Neural cell (in vitro differentiated cells): ENCODE measurements at regions not wholly inside any gene's neighbourhood (a gene's known extent, or its start where the extent isn't known, plus 50 kb on each side); places are given as distances from the start of the nearest gene placed in this dataset.
A peak's percentile ranks its signal among the peaks of the same experiment; 100 is the strongest.

Experiments used
- H2AFZ ChIP-seq: fragments of 200-600, 300-800 bp; sonication (generic), shearing (Covaris generic); 2 replicates; pipeline ENCODE4 v1.6.0; 2014; ENCODE audit warnings: low read depth, mild to moderate bottlenecking, antibody characterized with exemption, low read length, moderate library complexity
- H3F3A ChIP-seq: fragments of 200-600 bp; shearing (Covaris generic); 2 replicates; pipeline ENCODE4 v1.6.1; 2016; ENCODE audit warnings: mild to moderate bottlenecking, moderate library complexity, mixed read lengths, antibody characterized with exemption, low read length; ENCODE audit not compliant: insufficient read depth, poor library complexity, severe bottlenecking
- H3K27ac ChIP-seq: fragments of 200-600, 300-800 bp; sonication (generic), shearing (Covaris generic); 2 replicates; pipeline ENCODE4 v1.5.1; 2014; ENCODE audit warnings: mild to moderate bottlenecking, low read length, moderate library complexity
- H3K27me3 ChIP-seq: fragments of 300-800, 200-600 bp; sonication (generic), shearing (Covaris generic); 2 replicates; pipeline ENCODE4 v1.6.0; 2014; ENCODE audit warnings: mild to moderate bottlenecking, low read depth, low read length, moderate library complexity; ENCODE audit not compliant: insufficient read depth
- H3K36me3 ChIP-seq: fragments of 300-800, 200-600 bp; sonication (generic), shearing (Covaris generic); 2 replicates; pipeline ENCODE4 v1.5.1; 2014; ENCODE audit warnings: mild to moderate bottlenecking, antibody characterized with exemption, low read length, moderate library complexity; ENCODE audit not compliant: insufficient read depth
- H3K4me2 ChIP-seq: fragments of 300-800, 200-600 bp; sonication (generic), shearing (Covaris generic); 2 replicates; pipeline ENCODE4 v1.6.0; 2014; ENCODE audit warnings: mild to moderate bottlenecking, low read length
- H3K4me3 ChIP-seq: fragments of 300-800, 200-600 bp; sonication (generic), shearing (Covaris generic); 2 replicates; pipeline ENCODE4 v1.5.1; 2014; ENCODE audit warnings: mild to moderate bottlenecking, low read length, moderate library complexity
- H3K79me2 ChIP-seq: fragments of 200-600 bp; shearing (Covaris generic); replicated peaks from 2 replicates; pipeline ENCODE4 v1.6.0; 2014; ENCODE audit warnings: mild to moderate bottlenecking, low read length, moderate library complexity; ENCODE audit not compliant: insufficient read depth
- H3K9ac ChIP-seq: fragments of 300-800, 200-600 bp; sonication (generic), shearing (Covaris generic); 2 replicates; pipeline ENCODE4 v1.6.1; 2016; ENCODE audit warnings: mild to moderate bottlenecking, low read length, mixed read lengths
- H3K9me2 ChIP-seq: fragments of 200-600 bp; shearing (Covaris generic); 2 replicates; pipeline ENCODE4 v1.6.1; 2016; ENCODE audit warnings: mild to moderate bottlenecking, low read length, mixed read lengths; ENCODE audit not compliant: insufficient read depth
- H3K9me3 ChIP-seq: fragments of 200-600, 300-800 bp; sonication (generic), shearing (Covaris generic); 2 replicates; pipeline ENCODE4 v1.6.1; 2016; ENCODE audit warnings: mild to moderate bottlenecking, mixed run types, low read length, moderate library complexity, mixed read lengths
- H4K20me1 ChIP-seq: fragments of 200-600 bp; shearing (Covaris generic); 2 replicates; pipeline ENCODE4 v1.6.1; 2016; ENCODE audit warnings: mild to moderate bottlenecking, mixed run types; ENCODE audit not compliant: insufficient read depth
- EP300 ChIP-seq: fragments of 450-650 bp; conservative IDR thresholded peaks from 2 replicates; pipeline ENCODE4 v1.6.1; 2014; ENCODE audit warnings: antibody characterized with exemption, mild to moderate bottlenecking, moderate library complexity; ENCODE audit not compliant: poor library complexity, severe bottlenecking
- EZH2 ChIP-seq: fragments of 200-600, 300-800 bp; shearing (Covaris generic), sonication (generic); IDR thresholded peaks from 2 replicates; pipeline ENCODE4 v1.6.1; 2014; ENCODE audit warnings: antibody characterized with exemption, low read length, borderline replicate concordance, mild to moderate bottlenecking; ENCODE audit not compliant: insufficient read depth, poor library complexity, severe bottlenecking
- POLR2AphosphoS5 ChIP-seq: IDR thresholded peaks from 2 replicates; pipeline ENCODE4 v1.6.1; 2012
- RAD21 ChIP-seq: fragments of 450-650 bp; conservative IDR thresholded peaks from 2 replicates; pipeline ENCODE4 v1.6.1; 2014; ENCODE audit warnings: antibody characterized with exemption, mild to moderate bottlenecking, moderate library complexity
- SMC3 ChIP-seq: fragments of 450-650 bp; conservative IDR thresholded peaks from 2 replicates; pipeline ENCODE4 v1.6.1; 2014; ENCODE audit warnings: antibody characterized with exemption, mild to moderate bottlenecking, moderate library complexity; ENCODE audit not compliant: poor library complexity
- TAF1 ChIP-seq: IDR thresholded peaks from 2 replicates; pipeline ENCODE4 v1.6.1; 2012; ENCODE audit warnings: low read depth
- TF ChIP-seq, protein P1 (sequence below): fragments of 450-650 bp; IDR thresholded peaks from 2 replicates; pipeline ENCODE4 v1.5.1; 2014; ENCODE audit warnings: antibody characterized with exemption, mild to moderate bottlenecking, moderate library complexity; ENCODE audit not compliant: poor library complexity, severe bottlenecking
- TF ChIP-seq, protein P2 (sequence below): IDR thresholded peaks from 2 replicates; pipeline ENCODE4 v1.6.1; 2012; ENCODE audit warnings: borderline replicate concordance

DNA sequence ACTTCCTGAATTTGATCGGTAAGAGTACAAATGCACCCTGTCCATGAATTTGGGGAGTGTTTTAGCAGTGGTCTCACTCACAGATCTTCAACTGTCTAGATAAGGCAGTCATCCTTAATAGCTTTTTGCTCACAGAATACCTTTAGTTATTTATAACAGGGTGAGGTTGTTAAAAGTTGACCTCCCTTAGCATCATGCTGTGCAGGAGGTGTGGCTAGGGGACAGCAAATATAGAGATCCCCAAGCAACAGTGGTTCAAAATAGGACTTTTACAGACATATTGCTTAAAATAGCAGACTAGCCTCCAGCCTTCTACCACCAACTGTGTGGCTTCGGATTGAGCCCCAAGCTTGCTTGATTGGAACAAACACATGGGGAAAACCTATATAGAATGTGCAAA, 724.4 kb downstream of the TLE1 start:
- H3K79me2 ChIP-seq = no peaks in the 10 kb centered on the region
- peak overlapping the region; percentile 30 for H3K4me3 ChIP-seq
- peak overlapping the region; percentile 33 for H3K4me2 ChIP-seq
- no peaks in the 10 kb centered on the region for H3K9me2 ChIP-seq
- no peaks in the 10 kb centered on the region for H3K27me3 ChIP-seq
- H3F3A ChIP-seq = no peaks in the 10 kb centered on the region
- H2AFZ ChIP-seq = no peak overlapping the region
- H3K9me3 ChIP-seq = no peaks in the 10 kb centered on the region
- TF ChIP-seq EP300 (no peak), EZH2 (no peak), RAD21 (no peak)
- no peaks in the 10 kb centered on the region for H4K20me1 ChIP-seq
- peak overlapping the region; percentile 54 for H3K27ac ChIP-seq
- H3K9ac ChIP-seq = no peak overlapping the region
- no peaks in the 10 kb centered on the region for H3K36me3 ChIP-seq

DNA sequence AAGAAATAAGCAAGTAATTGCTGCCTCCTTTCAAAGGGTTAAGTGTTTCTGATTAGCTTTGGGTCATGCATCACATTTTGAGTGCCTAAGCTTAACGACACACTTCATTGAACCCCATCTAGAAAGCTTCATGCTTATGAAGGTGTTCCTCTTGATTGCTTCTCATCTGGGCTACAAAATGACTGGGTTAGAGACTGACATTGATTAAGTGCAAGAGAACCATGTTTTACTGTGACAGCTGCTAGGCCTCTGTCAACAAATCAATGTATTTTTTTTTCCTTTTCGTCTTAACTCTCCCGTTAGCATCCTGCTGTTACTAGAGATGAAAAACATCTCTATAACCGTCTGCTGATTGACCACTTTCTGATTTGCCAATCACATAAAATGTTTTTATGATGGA, 725.0 kb downstream of the TLE1 start:
- Histone ChIP-seq H3K9me2 (no peaks in the 10 kb centered on the region), H3K27me3 (no peaks in the 10 kb centered on the region), H3K4me3 (peak overlapping the region; percentile 30), H3F3A (no peaks in the 10 kb centered on the region), H3K4me2 (peak overlapping the region; percentile 33), H3K9me3 (no peaks in the 10 kb centered on the region), H2AFZ (no peak overlapping the region), H4K20me1 (no peaks in the 10 kb centered on the region), H3K79me2 (no peaks in the 10 kb centered on the region), H3K9ac (no peak overlapping the region), H3K36me3 (no peaks in the 10 kb centered on the region), H3K27ac (peak overlapping the region; percentile 54)
- TF ChIP-seq EZH2 (no peak), TAF1 (no peak), EP300 (peak; percentile 97), SMC3 (peak; percentile 26), RAD21 (peak; percentile 30), POLR2AphosphoS5 (peak; percentile 93)
- TF ChIP-seq, protein P1, sequence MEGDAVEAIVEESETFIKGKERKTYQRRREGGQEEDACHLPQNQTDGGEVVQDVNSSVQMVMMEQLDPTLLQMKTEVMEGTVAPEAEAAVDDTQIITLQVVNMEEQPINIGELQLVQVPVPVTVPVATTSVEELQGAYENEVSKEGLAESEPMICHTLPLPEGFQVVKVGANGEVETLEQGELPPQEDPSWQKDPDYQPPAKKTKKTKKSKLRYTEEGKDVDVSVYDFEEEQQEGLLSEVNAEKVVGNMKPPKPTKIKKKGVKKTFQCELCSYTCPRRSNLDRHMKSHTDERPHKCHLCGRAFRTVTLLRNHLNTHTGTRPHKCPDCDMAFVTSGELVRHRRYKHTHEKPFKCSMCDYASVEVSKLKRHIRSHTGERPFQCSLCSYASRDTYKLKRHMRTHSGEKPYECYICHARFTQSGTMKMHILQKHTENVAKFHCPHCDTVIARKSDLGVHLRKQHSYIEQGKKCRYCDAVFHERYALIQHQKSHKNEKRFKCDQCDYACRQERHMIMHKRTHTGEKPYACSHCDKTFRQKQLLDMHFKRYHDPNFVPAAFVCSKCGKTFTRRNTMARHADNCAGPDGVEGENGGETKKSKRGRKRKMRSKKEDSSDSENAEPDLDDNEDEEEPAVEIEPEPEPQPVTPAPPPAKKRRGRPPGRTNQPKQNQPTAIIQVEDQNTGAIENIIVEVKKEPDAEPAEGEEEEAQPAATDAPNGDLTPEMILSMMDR = no peak

DNA sequence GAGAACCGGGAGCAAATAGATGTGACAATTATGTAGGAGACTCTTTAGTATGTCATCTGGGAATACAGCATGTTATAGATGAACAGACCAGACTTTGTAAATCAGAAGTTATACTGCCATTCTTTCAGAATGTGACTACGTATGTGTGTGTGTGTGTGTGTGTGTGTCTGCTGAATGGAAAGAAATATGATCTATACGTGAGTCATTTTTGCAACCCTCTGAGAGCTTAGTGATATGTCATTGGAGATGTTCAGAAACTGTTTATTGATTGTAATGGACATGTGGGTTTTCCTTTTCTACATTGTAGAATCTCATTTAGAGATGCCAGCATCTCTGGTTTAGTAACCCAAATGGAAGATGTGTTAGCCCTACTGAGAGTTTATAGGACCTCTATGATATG, 731.5 kb downstream of the TLE1 start:
- Histone ChIP-seq H3K9me3 (no peaks in the 10 kb centered on the region), H3K9me2 (no peaks in the 10 kb centered on the region), H3K36me3 (no peaks in the 10 kb centered on the region), H3K4me2 (no peak overlapping the region), H2AFZ (no peak overlapping the region), H3F3A (no peaks in the 10 kb centered on the region), H3K27ac (no peak overlapping the region), H4K20me1 (no peaks in the 10 kb centered on the region), H3K79me2 (no peaks in the 10 kb centered on the region), H3K4me3 (no peak overlapping the region), H3K27me3 (no peaks in the 10 kb centered on the region), H3K9ac (no peak overlapping the region)
- TF ChIP-seq, protein P2, sequence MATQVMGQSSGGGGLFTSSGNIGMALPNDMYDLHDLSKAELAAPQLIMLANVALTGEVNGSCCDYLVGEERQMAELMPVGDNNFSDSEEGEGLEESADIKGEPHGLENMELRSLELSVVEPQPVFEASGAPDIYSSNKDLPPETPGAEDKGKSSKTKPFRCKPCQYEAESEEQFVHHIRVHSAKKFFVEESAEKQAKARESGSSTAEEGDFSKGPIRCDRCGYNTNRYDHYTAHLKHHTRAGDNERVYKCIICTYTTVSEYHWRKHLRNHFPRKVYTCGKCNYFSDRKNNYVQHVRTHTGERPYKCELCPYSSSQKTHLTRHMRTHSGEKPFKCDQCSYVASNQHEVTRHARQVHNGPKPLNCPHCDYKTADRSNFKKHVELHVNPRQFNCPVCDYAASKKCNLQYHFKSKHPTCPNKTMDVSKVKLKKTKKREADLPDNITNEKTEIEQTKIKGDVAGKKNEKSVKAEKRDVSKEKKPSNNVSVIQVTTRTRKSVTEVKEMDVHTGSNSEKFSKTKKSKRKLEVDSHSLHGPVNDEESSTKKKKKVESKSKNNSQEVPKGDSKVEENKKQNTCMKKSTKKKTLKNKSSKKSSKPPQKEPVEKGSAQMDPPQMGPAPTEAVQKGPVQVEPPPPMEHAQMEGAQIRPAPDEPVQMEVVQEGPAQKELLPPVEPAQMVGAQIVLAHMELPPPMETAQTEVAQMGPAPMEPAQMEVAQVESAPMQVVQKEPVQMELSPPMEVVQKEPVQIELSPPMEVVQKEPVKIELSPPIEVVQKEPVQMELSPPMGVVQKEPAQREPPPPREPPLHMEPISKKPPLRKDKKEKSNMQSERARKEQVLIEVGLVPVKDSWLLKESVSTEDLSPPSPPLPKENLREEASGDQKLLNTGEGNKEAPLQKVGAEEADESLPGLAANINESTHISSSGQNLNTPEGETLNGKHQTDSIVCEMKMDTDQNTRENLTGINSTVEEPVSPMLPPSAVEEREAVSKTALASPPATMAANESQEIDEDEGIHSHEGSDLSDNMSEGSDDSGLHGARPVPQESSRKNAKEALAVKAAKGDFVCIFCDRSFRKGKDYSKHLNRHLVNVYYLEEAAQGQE = no peak
- TF ChIP-seq EP300 = peak; percentile 56
